ENCODE measurements at regions not wholly inside any gene's neighbourhood (a gene's known extent, or its start where the extent isn't known, plus 50 kb on each side); places are given as distances from the start of the nearest gene placed in this dataset.

DNA sequence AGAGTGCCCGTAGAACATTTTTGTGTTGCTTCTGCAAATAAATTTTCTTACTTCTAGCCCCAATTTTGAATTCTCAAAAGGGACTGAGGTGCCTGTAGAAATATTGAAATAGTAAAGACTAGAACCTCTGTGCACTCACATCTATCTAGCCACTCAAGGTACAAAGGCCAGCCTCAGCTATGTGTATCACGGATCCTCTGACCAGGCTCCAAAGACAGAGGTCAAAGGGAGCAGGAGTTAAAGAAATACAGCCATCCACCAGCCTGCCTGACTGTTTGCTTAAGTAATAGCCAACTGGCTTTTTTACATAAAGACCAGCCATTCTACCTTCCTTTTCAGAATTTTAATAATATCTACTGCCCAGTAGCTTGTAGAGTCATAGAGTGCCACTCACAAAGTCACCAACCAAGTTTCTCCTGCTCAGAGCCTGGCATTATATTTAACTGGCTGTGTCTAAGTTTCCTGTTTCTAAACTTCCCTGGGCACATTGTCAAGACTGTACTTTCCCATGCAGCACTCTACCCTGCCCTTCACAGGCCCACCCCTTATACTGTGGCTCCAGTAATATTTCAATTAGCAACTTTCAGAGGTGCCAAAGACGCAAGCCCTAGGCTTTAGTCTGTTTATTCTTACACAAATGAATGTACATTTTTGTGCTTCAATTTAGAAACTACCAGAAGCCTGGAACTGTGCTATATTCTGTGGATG lies 338.3 kb upstream of the NT5C1B start:
- TF ChIP-seq, protein P1, sequence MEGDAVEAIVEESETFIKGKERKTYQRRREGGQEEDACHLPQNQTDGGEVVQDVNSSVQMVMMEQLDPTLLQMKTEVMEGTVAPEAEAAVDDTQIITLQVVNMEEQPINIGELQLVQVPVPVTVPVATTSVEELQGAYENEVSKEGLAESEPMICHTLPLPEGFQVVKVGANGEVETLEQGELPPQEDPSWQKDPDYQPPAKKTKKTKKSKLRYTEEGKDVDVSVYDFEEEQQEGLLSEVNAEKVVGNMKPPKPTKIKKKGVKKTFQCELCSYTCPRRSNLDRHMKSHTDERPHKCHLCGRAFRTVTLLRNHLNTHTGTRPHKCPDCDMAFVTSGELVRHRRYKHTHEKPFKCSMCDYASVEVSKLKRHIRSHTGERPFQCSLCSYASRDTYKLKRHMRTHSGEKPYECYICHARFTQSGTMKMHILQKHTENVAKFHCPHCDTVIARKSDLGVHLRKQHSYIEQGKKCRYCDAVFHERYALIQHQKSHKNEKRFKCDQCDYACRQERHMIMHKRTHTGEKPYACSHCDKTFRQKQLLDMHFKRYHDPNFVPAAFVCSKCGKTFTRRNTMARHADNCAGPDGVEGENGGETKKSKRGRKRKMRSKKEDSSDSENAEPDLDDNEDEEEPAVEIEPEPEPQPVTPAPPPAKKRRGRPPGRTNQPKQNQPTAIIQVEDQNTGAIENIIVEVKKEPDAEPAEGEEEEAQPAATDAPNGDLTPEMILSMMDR (IDR thresholded peaks at IDR 0.05; ENCODE audit: insufficient read depth, low read depth, low read length, missing control alignments), result no peak
- DNase-seq (ENCODE audit: low read depth), result no peak
- H3K4me3 ChIP-seq (ENCODE audit: low read length), result no peak overlapping the region

DNA sequence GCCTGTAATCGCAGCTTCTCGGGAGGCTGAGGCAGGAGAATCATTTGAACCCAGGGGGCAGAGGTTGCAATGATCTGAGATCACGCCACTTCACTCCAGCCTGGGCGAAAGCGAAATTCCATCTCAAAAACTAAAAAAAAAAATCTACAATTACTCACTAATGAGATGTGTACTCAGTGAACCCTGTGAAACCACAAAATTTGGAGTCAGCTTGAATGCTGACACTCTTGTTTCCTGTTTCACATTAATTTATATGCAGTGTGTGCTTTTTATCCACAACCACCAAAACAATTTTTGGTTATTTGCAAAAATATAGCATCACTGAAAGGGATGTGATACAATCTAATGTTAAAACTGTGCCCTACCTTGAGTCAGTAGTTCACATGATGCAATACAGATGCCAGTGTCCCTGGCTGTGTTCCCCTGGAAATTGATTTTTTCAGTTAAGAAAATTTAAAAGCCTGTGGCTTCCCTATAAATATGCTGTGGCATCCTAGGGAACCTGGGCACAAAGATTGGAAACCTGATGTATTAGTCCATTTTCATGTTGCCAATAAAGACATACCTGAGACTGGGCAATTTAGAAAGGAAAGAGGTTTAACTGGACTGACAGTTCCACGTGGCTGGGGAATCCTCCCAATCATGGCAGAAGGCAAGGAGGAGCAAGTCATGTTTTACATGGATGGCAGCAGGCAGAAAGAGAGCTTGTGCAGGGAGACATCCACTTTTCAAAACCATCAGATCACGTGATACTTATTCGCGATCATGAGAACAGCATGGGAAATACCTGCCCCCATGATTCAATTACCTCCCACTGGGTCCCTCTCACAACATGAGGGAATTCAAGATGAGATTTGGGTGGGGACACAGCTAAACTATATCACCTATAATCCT lies 337.5 kb upstream of the NT5C1B start:
- TF ChIP-seq, protein P1 (IDR thresholded peaks at IDR 0.05; ENCODE audit: insufficient read depth, low read depth, low read length, missing control alignments), result no peak
- no peak overlapping the region for H3K4me3 ChIP-seq (ENCODE audit: low read length)
- no peak for DNase-seq (ENCODE audit: low read depth)

GRCh38 chr2:18925296-18925695 lies 335.9 kb upstream of the NT5C1B start:
- no peak for DNase-seq (ENCODE audit: low read depth)
- H3K4me3 ChIP-seq (ENCODE audit: low read length), result no peak overlapping the region

GRCh38 chr2:18924886-18925285 lies 335.5 kb upstream of the NT5C1B start:
- no peak overlapping the region for H3K4me3 ChIP-seq (ENCODE audit: low read length)
- TF ChIP-seq, protein P1 (IDR thresholded peaks at IDR 0.05; ENCODE audit: insufficient read depth, low read depth, low read length, missing control alignments), result no peak
- DNase-seq (ENCODE audit: low read depth), result no peak

More at GRCh38 chr2:18925296-18925695, 335.9 kb upstream of the NT5C1B start:
- TF ChIP-seq, protein P1 (IDR thresholded peaks at IDR 0.05; ENCODE audit: insufficient read depth, low read depth, low read length, missing control alignments), result no peak

GRCh38 chr2:18924386-18924785 lies 335.0 kb upstream of the NT5C1B start:
- TF ChIP-seq, protein P1 (IDR thresholded peaks at IDR 0.05; ENCODE audit: insufficient read depth, low read depth, low read length, missing control alignments), result no peak

DNA sequence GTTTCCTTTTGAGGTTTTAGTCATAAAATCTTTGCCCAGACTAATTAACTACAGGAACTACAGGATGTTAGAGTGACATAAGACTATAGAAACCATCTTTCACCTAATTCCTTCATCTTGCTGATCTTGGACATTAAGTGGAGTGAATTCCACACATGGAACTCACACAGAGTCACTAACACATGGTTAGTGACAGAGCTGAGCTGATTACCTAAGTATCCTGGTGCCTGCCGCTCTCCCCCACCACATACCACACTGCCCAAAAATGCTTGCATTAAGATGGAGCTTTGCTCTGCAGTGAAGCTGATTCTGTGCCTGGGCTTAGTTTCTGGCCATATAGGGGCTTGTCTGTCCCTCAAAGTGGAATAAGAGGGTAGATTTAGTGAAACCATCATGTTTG lies 332.9 kb upstream of the NT5C1B start:
- TF ChIP-seq, protein P1 (IDR thresholded peaks at IDR 0.05; ENCODE audit: insufficient read depth, low read depth, low read length, missing control alignments), result no peak
- H3K4me3 ChIP-seq (ENCODE audit: low read length), result no peak overlapping the region
- DNase-seq (ENCODE audit: low read depth), result no peak

More at GRCh38 chr2:18924386-18924785, 335.0 kb upstream of the NT5C1B start:
- H3K4me3 ChIP-seq (ENCODE audit: low read length), result no peak overlapping the region
- no peak for DNase-seq (ENCODE audit: low read depth)
